PC-9 (cell line): ENCODE measurements at regions not wholly inside any gene's neighbourhood (a gene's known extent, or its start where the extent isn't known, plus 50 kb on each side); places are given as distances from the start of the nearest gene placed in this dataset.

Experiments
- CTCF ChIP-seq: fragments of 200-600 bp; sonication (generic); conservative IDR thresholded peaks from 2 replicates; pipeline ENCODE4 v1.6.1; 2017; ENCODE audit warnings: mixed run types, antibody characterized with exemption, mild to moderate bottlenecking, moderate library complexity
- EZH2 ChIP-seq: fragments of 200-600 bp; sonication (generic); IDR thresholded peaks from 2 replicates; pipeline ENCODE4 v1.8.0; 2017; ENCODE audit warnings: antibody characterized with exemption, low read depth

DNA sequence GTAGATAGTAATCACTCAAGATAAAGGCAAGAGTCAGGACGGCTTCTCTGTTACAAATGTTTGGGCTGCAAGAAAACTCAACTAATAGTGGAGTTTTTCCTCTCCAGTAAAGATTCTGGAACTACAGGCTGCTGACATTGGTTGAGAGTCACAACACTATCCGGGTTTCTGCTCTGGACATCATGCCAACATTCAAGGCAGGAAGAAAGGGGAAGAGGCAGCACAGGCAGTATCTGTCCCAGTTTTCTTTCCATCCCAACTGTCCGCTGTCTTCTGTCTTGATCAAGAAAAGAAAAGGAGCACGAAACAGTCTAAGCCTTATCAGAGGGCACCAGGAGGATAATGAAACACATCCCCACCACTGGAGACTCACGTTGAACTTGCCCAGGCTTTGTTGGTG, 132.1 kb downstream of the MAIP1 start:
- no peak for TF ChIP-seq CTCF
- no peak for TF ChIP-seq EZH2
